Keratinocyte (primary cell): ENCODE measurements at regions not wholly inside any gene's neighbourhood (a gene's known extent, or its start where the extent isn't known, plus 50 kb on each side); places are given as distances from the start of the nearest gene placed in this dataset.

Source experiments
- DNase-seq: peaks from one replicate; pipeline ENCODE4 v3.0.0-alpha.2; 2011; ENCODE audit warnings: low read depth, missing footprints, low spot score
- FAIRE-seq: peaks from 2 replicates; lab custom pipeline; 2011; peaks lifted over from hg19 to GRCh38; lab: Jason Lieb, UNC
- H2AFZ ChIP-seq: 2 replicates; pipeline ENCODE4 v1.6.0; 2012; ENCODE audit warnings: low read length, control low read depth, inconsistent platforms; ENCODE audit not compliant: control insufficient read depth
- H3K27ac ChIP-seq: 2 replicates; pipeline ENCODE4 v1.5.1; 2011; ENCODE audit warnings: low read length; ENCODE audit not compliant: control insufficient read depth, insufficient read depth
- H3K27me3 ChIP-seq: 3 replicates; pipeline ENCODE4 v1.6.0; 2011; ENCODE audit warnings: low read length; ENCODE audit not compliant: control insufficient read depth, insufficient read depth; ENCODE audit errors: extremely low read depth
- H3K36me3 ChIP-seq, 2 experiments: 2 replicates in 1 of 2; 3 replicates in 1 of 2; pipeline ENCODE4 v1.5.1; 2011; ENCODE audit warnings: low read length in 2 of 2, mild to moderate bottlenecking in 1 of 2; ENCODE audit not compliant: control insufficient read depth in 2 of 2, insufficient read depth in 2 of 2; ENCODE audit errors: extremely low read depth in 1 of 2
- H3K4me1 ChIP-seq: 3 replicates; pipeline ENCODE4 v1.5.1; 2011; ENCODE audit warnings: low read length; ENCODE audit not compliant: control insufficient read depth, insufficient read depth; ENCODE audit errors: extremely low read depth
- H3K4me2 ChIP-seq: 3 replicates; pipeline ENCODE4 v1.6.0; 2011; ENCODE audit warnings: low read depth, low read length; ENCODE audit not compliant: control insufficient read depth, insufficient read depth; ENCODE audit errors: extremely low read depth
- H3K4me3 ChIP-seq, 3 experiments: fragments of 200-600 bp in 1 of 3; sonication (generic) in 1 of 3; 2 replicates in 2 of 3; 3 replicates in 1 of 3; pipeline ENCODE4 v1.5.1; 2011 to 2016; ENCODE audit warnings: low read length in 3 of 3, mild to moderate bottlenecking in 3 of 3, control low read depth in 2 of 3, inconsistent platforms in 1 of 3, low read depth in 1 of 3, mixed read lengths in 1 of 3, mixed run types in 1 of 3, moderate library complexity in 1 of 3; ENCODE audit not compliant: control insufficient read depth in 2 of 3, insufficient read depth in 2 of 3; ENCODE audit errors: extremely low read depth in 1 of 3
- H3K79me2 ChIP-seq: 2 replicates; pipeline ENCODE4 v1.6.0; 2012; ENCODE audit warnings: low read length; ENCODE audit not compliant: control insufficient read depth, insufficient read depth
- H3K9ac ChIP-seq: 3 replicates; pipeline ENCODE4 v1.6.0; 2011; ENCODE audit warnings: low read length; ENCODE audit not compliant: control insufficient read depth, insufficient read depth; ENCODE audit errors: extremely low read depth
- H3K9me1 ChIP-seq: 3 replicates; pipeline ENCODE4 v1.6.0; 2011; ENCODE audit warnings: low read length; ENCODE audit not compliant: control insufficient read depth, insufficient read depth; ENCODE audit errors: extremely low read depth
- H3K9me3 ChIP-seq: 2 replicates; pipeline ENCODE4 v1.5.1; 2012; ENCODE audit warnings: low read depth, low read length; ENCODE audit not compliant: control insufficient read depth
- H4K20me1 ChIP-seq: 3 replicates; pipeline ENCODE4 v1.6.0; 2011; ENCODE audit warnings: low read length; ENCODE audit not compliant: control insufficient read depth, insufficient read depth; ENCODE audit errors: extremely low read depth
- EZH2 ChIP-seq: IDR thresholded peaks from one replicate; pipeline ENCODE4 v1.6.1; 2012; ENCODE audit warnings: inconsistent platforms, mild to moderate bottlenecking, low read length, moderate library complexity
- dilution Hi-C: fragments of 300-500 bp; cut with MboI; formaldehyde crosslinking; loops from one replicate; pipeline ENCODE4 v1.7.0; 2020; ENCODE audit warnings: low sequenced_read_pairs; ENCODE audit not compliant: extremely low pct_ligation_motif_present
- TF ChIP-seq, protein P1 (sequence below), 3 experiments: IDR thresholded peaks in 1 of 3; conservative IDR thresholded peaks in 1 of 3; optimal IDR thresholded peaks in 1 of 3; 2 replicates in 2 of 3; 3 replicates in 1 of 3; pipeline versions ENCODE3 to v1.5.1; 2011; ENCODE audit warnings: low read length in 3 of 3, mild to moderate bottlenecking in 3 of 3, moderate library complexity in 2 of 3, control low read depth in 1 of 3, inconsistent platforms in 1 of 3; ENCODE audit not compliant: insufficient read depth in 2 of 3; ENCODE audit errors: extremely low read depth in 1 of 3

DNA sequence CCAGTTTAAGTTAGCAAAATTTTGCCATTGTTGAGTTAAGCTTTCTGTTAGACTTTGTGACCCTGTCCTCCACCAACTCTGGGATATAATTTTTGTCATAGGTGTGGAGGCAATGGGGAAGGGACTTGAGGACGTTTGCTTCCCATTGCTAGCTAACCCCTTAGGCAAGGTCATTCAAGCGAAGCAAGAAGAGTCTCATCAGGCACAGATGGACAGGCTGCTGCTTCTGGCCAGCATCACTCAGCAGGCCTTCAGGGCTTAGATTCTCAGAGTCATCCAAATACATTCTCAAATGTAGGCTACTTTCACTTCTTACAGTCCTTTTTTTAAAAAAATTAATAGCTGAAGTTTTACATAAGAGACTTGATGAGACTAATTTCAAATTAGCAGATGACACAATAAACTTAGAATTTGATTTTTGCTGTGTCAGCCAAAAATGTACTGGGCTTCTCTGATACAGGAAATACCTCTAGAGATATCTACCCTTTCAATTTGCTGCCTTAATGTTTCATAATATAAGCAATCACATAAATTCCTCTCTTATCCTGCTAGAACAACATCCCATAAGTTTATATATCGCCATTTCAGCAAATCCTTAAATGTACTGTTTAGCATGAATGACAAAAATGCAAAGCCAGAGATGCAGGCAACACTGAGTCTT lies 875.2 kb downstream of the FLRT2 start:
- no peak overlapping the region for H3K4me2 ChIP-seq
- TF ChIP-seq, protein P1, sequence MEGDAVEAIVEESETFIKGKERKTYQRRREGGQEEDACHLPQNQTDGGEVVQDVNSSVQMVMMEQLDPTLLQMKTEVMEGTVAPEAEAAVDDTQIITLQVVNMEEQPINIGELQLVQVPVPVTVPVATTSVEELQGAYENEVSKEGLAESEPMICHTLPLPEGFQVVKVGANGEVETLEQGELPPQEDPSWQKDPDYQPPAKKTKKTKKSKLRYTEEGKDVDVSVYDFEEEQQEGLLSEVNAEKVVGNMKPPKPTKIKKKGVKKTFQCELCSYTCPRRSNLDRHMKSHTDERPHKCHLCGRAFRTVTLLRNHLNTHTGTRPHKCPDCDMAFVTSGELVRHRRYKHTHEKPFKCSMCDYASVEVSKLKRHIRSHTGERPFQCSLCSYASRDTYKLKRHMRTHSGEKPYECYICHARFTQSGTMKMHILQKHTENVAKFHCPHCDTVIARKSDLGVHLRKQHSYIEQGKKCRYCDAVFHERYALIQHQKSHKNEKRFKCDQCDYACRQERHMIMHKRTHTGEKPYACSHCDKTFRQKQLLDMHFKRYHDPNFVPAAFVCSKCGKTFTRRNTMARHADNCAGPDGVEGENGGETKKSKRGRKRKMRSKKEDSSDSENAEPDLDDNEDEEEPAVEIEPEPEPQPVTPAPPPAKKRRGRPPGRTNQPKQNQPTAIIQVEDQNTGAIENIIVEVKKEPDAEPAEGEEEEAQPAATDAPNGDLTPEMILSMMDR (optimal IDR thresholded peaks at IDR 0.05 in 1 of 3, IDR thresholded peaks at IDR 0.05 in 1 of 3, conservative IDR thresholded peaks at IDR 0.05 in 1 of 3; ENCODE audit: extremely low read depth in 1 of 3, insufficient read depth in 2 of 3, low read length in 3 of 3), result no peak
- no peak for TF ChIP-seq EZH2
- H3K27ac ChIP-seq, result no peak overlapping the region
- DNase-seq, result no peak
- FAIRE-seq, result no peak
- no peaks in the 10 kb centered on the region for H3K9me1 ChIP-seq
- no peaks in the 10 kb centered on the region for H3K9me3 ChIP-seq
- dilution Hi-C loops, result no loop called here
- H3K9ac ChIP-seq, result no peak overlapping the region
- no peaks in the 10 kb centered on the region for H3K4me1 ChIP-seq
- no peak overlapping the region for H3K4me3 ChIP-seq
- H4K20me1 ChIP-seq, result no peaks in the 10 kb centered on the region
- H3K27me3 ChIP-seq, result no peaks in the 10 kb centered on the region
- H2AFZ ChIP-seq, result no peak overlapping the region
- no peaks in the 10 kb centered on the region for H3K79me2 ChIP-seq
- H3K36me3 ChIP-seq, result no peaks in the 10 kb centered on the region

DNA sequence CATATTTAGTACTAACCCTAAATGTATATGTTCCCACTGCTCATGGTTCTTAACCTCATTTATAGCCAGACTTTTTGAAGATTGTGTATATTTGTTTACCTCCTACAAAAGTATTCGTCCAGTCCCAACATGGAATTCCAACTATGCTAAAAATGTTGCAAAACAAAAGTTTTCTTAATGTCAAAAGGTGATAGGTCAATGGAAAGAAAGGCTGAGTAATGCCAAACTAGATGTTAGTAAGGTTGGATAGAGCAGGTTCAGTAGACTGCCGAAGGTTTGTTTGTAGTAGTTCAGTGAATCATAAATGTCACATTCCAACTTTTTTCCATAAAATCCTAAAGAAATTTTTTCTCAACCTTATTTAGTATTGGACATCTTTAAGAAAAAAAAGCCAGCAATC lies 874.5 kb downstream of the FLRT2 start:
- Histone ChIP-seq H3K9ac (no peak overlapping the region), H3K79me2 (no peaks in the 10 kb centered on the region), H3K4me3 (no peak overlapping the region), H3K4me1 (no peaks in the 10 kb centered on the region), H3K27me3 (no peaks in the 10 kb centered on the region), H2AFZ (no peak overlapping the region), H3K36me3 (no peaks in the 10 kb centered on the region), H4K20me1 (no peaks in the 10 kb centered on the region), H3K4me2 (no peak overlapping the region), H3K9me1 (no peaks in the 10 kb centered on the region), H3K9me3 (no peaks in the 10 kb centered on the region), H3K27ac (no peak overlapping the region)
- no peak for FAIRE-seq
- no peak for DNase-seq
- no peak for TF ChIP-seq EZH2
- TF ChIP-seq, protein P1 (optimal IDR thresholded peaks at IDR 0.05 in 1 of 3, IDR thresholded peaks at IDR 0.05 in 1 of 3, conservative IDR thresholded peaks at IDR 0.05 in 1 of 3; ENCODE audit: extremely low read depth in 1 of 3, insufficient read depth in 2 of 3, low read length in 3 of 3), result no peak
- dilution Hi-C loops, result no loop called here
